NCI-H1105 (cell line): ENCODE measurements at regions not wholly inside any gene's neighbourhood (a gene's known extent, or its start where the extent isn't known, plus 50 kb on each side); places are given as distances from the start of the nearest gene placed in this dataset.
"Not testable (repeated sequence)": the region's sequence is repeated elsewhere in the genome, so short reads cannot be mapped to it uniquely, and the experiment has no call there.

Source experiments
- DNase-seq: peaks from one replicate; lab custom pipeline; 2025; lab: John Stamatoyannopoulos, UW

DNA sequence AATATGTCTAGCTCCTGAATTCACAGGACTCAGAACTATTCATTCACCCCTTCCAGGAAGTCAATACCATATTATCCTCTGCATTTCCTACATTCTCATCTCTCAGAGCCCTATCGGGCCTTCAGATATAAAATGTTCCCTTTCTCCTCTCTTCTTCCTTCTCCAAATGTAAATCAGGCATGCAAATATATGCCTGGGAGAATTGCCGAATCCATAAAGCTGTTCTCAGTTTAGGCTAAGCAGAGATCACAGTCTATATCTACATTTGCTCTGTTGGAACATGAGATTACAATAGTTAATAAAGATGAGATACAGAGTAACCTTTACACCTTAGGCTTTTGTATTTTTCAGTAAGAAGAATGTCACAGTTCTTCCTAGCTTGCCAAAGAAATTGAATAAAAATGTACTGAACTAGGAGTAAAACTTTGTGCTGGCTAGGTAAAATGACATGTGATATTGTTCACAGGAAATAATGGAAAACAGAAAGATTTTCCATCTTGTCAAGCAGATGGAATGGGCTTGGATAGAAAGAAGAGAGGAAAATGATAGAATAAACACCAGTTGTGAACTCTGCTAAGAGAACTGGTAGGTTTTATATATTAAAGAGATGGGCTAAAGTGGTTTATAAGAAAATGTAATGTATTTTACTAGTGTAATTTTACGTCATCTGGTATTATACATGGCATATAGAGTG is 161.5 kb downstream of the NRIP1 start:
- DNase-seq, result no peak

DNA sequence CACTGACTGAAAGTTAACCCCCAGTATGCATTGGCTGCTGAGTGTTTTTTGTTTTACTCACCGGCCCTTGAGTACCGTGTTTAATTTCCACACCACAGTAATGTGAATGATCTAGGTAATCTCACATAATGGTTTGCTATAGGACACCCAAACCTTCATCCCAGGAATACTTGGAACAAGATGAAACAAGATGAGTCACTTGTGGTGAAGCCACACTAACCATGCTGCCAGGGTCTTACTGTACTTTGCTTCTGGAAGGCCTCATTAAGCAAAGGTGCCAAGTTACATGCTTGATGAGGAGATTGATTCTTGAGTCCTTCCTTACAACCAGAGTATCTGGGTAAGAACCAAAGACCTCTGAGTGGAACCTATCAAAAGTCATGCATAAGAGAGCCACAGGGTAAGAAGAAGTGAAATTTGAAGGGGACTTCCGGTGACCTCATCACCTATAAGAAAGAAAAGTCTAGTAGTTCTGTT is 163.3 kb downstream of the NRIP1 start:
- DNase-seq, result no peak

DNA sequence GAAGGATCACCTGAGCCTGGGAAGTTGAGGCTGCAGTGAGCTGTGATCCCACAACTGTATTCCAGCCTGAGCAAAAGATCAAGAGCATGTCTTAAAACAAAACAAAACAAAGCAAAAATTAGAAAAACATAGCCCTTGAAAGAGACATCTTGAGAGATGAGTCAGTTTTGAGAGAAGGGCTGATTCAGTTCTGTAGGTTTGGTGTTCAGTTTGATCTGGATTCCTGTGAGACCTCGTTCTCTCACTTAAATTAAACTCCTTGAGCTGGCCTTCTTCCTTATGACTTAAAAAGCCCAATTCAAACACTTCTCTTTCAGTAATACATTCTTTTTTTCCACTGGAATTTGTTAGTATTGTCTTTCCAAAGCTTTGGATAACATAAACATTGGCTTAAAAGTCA is 164.2 kb downstream of the NRIP1 start:
- DNase-seq, result no peak

DNA sequence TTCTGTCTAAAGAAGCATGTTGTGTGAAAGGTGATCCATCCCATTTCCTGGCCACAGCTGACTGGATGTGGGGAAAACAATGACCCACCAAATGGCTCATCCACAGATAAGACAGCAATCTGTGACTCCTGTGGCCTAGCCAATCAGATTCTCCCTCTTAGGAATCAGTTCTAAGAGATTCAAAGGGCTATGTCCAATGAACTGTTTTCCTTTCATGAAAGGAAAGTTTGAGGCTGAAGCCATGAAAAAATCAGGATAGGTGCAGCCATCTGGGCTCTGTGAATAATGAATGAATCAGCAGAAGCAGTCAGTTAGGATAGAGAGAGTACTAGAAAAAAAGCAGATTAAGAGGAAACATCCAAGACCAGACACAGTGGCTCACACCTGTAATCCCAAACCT is 164.7 kb downstream of the NRIP1 start:
- DNase-seq, result no peak

DNA sequence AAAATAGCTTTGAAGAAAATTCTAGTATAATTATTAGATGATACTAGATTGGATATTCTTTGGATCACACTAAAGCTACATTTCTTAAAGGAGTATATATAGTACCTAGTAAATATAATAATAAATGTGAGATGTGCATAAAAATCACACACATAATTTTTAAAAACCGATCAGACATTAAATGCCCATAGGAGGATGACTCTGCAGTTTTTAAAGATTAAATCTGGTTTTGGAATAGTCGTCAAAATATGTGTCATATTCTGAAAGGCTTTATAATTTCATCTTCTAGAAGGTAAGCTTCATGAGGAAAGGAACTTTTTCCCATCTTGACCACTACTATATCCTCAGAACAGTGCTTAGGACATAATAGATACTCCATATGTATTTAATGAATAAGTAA is 169.0 kb downstream of the NRIP1 start:
- no peak for DNase-seq

DNA sequence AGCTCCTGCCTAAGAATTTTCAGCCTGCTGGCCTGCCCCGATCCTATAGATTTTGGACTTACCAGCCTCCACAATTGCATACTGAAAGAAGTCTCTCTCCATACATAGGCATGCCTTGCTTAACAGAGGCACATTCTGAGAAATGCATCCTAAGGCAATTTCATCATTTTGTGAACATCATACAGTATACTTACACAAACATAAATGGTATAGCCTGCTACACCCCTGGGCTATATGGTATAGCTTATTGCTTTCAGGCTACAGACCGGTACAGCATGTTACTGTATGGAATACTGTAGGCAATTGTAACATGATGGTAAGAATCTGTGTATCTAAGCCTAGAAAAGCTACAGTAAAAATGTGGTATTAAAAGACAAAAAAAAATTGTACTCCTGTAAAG is 174.7 kb downstream of the NRIP1 start:
- no peak for DNase-seq

DNA sequence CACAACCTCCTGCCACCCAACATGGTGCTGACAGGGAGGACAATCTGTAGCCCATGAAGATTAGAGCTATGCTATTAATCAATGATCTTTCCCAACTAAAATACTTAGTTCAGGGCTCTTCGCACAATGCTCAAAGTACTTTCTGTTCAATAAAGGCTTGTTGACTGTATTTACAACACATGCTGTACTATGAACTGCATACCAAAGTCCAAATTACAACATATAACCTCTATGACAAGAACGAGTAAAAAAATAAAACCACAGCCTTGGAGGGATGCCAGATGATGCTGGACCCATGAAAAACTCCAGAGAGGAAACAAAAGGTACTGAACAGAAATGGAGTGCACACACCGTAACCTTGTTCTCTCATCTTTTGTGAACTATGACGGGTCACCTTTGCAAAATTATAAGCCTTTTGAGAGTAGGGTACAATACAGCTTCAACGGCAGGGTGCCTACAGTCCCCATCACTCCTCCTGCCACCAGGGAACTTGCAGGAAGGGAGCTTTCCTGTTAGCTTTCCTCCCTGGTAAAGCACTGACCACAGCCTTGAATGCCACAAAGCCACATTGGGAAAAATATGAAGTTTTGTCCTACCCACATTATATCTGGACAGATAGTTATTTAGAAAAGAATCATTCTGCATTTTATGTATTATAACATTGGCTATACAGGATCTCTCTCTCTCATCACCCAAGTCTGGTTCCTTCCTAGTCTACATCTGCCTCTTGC is 175.6 kb downstream of the NRIP1 start:
- DNase-seq, result no peak

DNA sequence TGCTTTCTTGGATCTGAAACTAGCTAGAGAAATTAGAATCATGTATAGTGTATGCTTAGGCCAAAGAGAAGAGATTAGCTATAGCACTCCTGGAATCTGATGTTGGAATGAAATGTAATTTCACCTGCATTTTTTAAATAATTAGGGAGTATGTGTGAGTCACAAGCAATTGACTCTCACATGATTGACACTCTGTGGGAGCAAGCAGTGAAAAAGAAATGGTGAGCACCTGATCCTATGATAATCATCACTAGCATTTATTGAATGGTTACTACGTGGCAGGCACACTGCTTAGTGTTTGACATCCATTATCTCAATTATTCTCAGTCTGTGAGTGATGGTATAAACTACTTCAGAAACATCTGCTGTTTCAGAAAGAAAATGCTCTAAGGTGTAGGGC is 176.6 kb downstream of the NRIP1 start:
- DNase-seq, result no peak

DNA sequence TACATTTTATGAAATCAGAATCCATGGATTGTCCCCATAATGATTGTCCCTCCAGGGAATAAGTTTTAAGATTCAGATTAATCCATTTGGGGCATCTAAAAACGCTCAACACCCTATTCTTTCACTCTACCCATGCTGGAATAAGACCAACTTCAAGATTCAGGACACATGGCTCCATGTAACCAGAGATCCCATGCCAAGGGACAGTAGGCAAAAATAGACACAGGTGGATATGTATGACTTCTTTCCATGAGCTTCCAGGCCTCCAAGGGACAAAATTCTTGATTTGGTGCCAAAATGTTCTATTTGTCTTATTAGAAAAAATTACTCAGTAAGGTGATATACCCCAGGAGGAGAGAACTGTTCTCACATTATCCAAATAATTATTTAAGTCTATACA is 178.8 kb downstream of the NRIP1 start:
- DNase-seq, result no peak

DNA sequence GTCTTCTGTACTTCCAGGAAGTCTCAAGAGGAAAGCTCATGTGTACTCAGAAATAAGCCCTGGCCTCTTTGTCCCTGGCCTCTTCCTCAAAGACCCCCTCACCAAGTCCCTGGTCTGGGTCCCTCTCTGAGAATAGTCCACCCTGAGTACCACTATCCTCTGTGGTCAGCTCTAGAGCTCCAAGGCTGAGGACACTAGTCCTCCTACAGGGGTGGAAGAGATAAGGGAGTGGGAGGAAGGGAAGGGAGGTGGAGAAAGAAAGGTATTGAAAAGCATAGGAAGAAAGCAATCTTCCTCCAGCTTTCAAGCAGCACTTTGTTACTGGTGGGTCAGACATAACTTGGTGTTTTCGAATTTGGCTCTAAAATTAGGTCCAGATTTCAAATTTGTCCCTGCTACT is 181.4 kb downstream of the NRIP1 start:
- no peak for DNase-seq

DNA sequence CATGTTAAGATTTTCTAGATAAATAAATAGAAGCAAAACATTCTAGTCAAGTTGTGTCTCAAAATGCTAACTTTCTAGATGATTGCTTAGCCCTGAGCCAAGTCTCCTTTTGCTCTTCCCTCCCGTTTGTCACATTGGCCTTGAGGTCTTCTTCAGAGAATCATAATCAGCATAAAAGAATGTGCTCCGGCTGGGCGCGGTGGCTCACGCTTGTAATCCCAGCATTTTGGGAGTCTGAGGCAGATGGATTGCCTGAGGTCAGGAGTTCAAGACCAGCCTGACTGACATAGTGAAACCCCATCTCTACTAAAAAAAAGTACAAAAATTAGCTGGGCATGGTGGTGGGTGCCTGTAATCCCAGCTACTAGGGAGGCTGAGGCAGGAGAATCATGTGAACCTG is 182.3 kb downstream of the NRIP1 start:
- DNase-seq, result not testable (repeated sequence)

DNA sequence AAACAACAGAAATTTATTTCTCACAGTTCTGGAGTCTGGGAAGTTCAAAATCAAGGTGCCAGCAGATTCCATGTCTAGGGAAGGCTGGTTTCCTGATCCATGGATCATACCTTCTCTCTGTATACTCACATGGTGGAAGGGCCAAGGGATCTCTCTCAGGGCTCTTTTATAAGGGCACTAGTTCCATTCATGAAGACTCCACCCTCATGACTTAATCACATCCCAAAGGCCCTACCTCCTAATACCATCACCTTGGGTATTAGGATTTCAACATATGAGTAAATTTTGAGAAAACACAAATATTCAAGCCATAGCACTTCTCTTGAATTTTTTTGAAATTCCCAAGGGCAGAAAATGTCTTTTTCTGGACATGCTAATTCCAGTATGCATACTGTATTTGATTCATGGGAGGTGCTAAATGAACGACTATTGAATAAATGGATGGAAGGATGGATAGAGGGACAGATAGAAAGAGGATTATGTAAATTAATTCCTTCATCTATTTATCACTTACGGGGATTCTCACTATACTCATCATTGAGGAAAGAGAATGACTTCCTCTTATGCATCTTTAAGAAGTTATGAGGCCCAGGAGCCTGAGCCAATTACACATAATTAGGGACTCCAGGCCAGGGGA is 182.8 kb downstream of the NRIP1 start:
- DNase-seq, result no peak

DNA sequence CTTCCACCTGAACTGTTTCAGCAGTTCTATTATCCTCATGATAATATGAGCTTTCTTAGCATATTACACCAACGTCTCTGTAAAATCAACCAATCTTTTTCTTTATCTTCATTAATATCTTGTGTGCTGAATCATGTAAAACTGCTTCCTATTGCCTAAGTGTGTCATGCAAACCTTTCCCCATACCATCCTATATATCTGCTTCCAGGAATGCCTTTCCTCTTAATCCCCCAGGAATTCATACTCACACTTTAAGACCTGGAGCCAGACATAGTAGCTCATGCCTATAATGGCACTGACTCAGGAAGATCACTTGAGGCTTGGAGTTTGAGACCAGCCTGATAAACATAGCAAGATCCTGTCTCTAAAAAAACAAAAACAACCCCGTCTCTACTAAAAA is 183.9 kb downstream of the NRIP1 start:
- no peak for DNase-seq

DNA sequence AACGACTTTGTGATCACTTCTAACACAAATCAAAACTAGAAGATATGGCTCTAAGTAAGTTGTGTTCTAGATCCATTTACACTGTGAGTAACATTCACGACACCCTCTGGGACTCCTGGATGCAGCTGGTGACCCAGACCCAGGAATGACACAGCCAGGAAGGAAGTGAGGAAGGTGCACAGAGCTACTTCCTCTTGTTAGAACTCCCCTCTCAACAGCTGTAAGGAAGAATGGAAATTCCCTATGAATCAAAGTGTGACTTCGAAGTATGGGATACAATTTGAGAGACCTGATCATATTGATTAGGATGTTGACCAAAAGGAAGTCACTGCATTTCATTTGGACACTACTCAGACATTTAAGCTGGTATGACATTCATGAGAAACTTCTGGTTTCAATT is 185.3 kb downstream of the NRIP1 start:
- no peak for DNase-seq

DNA sequence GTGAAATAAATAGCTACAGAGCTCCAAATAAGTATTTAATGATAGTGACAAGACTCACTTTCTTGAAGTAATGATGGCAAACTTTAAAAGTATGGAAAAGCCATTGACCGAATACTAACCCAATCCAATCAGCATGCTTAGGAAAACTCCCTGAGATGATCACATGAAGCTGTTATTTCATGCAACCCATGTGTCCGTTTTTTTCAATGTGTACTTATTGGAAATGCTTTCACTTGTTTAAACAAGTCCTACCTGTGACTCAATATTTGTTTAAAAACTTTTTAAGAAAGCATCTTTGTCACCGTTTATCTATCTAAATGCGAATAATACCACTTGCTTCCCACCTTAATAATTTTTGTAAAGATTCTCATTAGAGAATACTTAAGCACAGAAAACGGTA is 185.8 kb downstream of the NRIP1 start:
- no peak for DNase-seq

DNA sequence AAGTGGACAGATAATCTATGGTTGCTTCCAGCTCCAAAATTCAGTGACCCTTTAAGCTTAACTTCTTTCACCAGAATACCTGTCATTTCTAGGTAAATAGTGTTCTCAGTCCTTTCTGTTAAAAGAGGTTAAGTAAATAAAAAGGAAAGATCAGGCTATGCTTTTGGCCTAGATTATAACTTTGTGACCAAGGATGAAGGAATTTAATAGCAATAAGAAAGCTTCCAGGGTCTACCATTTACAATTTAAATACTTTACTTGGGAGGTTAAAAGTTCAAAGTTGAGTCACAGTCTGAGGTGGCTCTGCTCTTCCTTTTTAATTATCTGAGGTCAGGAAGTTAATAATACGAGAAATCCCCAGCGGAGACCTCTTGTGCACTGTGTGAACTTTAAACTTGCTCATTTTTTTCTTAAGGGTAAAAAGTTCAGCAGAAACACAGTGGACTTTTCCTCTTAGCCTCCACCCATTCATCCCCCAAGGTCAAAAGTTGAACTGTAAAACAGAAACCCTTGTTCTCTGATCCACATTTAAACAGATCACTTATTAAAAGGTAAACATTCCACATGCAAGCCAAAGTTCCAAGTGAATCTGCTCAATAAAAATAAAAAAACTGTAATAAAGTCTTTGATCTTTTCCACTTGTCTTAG is 187.1 kb downstream of the NRIP1 start:
- no peak for DNase-seq

DNA sequence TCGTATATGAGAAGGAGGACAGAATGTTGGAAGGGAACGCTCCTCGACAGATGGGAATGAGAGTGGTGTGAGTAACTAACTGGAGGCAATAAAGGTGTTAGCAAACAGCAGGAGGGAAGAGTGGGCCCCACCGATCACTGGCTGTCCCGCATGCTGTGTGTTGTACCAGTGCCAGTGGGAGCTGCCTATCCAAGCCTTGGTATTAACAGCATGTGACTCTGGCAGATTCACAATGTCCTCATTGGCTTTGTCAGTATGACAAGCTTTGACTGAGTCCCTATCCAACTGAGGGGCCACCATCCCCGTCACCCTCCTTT is 188.3 kb downstream of the NRIP1 start:
- no peak for DNase-seq

DNA sequence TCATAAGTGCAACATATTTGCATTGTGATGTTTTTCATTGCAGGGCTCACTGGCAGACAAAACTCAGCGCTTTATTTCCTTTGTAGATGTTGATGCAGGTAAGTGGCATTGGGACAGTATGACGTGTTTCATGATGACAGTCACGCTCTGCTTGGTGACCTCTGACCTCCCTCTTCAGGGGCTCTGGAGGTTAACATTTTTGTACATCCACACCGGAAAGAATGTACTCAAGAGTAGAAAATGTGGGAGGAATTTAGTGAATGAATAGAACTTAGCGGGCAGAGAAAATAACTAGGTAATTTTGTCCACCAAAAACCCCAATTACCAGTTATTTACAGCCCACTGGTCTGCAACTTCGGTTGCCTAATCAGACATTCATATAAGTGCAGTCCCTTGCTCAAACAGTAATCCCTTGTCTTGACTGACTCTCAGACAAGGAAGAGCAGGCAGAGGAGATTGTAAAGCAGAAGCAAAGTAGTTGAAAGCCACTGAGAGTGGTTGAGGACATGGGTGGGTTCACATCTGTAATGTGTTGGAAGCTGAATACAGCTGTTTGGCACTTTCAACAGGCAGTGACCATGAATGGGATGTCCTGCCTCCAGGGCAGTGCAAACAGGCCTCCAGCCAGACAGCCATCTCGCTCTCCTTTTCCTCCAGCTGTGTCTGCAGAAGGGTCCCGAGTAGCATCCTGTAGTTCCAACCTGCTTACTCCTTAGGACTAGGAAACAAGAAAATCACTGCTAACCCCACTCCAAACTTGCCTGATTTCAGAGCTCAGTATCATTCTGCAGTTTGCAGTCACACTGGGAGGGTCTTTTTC is 188.9 kb downstream of the NRIP1 start:
- DNase-seq, result no peak

DNA sequence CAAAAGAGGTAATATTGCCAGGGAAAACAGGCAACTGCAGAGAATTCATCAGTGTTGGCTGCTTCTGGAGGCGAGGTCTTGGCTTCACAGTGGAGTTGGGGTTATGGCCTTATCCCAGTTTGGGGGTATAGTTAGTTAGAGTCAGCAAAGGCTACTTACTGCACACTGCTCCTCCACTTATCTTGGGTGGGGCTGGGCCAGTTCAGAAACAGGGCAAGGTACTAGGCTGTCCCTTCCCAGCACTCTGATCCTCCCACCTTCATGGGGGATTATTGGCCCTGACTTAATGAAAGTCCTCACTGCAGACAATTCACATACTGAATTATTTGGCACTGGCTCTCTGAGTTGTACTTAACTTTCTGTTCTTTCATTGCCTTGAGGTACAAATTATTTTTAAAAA is 189.6 kb downstream of the NRIP1 start:
- no peak for DNase-seq

DNA sequence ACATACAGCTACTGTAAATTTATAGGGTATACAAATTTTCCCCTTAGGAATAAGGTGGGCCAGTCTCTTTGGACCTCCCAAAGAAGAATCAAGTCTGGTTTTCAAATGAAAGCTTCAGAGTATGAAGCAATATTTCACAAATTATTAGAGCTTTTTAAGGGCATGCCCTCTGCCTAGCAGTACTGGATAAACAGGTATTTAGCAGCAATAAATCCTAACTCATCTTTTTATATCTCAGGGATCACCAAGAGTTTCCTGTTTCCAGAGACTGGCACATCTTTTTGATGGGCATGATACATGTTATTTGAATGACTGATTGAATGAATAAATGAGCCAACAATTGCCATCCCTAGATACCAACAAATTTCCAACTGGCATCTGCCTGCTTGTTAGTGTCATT is 190.4 kb downstream of the NRIP1 start:
- DNase-seq, result no peak

DNA sequence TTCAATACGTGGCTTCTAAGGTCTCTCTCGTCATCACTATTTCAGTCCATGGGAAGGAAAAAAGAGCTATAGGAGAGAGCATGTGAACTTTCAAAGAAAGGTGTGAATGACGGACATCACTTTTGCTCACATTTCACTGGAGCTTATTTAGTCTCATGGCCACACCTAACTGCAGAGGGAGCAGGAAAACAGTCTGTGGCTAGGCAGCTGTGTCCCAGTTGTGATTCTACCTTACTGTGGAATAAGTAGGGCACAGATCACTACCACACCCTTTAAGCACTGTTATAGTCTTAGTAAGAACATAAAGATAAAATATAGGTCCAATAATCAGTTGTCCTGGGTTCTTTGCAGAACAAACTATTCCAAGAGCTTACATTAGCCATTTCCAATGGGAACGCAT is 192.9 kb downstream of the NRIP1 start:
- no peak for DNase-seq

DNA sequence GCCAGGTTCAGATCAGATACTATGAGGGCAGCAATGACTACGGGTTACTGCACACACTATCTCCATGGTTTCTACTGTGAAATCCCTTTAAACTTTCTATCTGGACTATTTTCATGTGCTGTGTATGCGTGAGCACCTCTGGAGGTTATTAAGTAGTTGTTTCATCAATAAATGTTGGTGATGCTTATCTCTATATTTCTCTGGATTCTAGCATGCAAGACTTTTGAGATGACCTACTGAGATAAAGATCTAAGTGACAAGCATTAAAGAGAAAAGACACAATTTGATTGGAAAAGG is 194.0 kb downstream of the NRIP1 start:
- DNase-seq, result no peak
